Upper lobe of left lung (tissue), 6 donors: ENCODE measurements at regions not wholly inside any gene's neighbourhood (a gene's known extent, or its start where the extent isn't known, plus 50 kb on each side); places are given as distances from the start of the nearest gene placed in this dataset.
A peak's percentile ranks its signal among the peaks of the same experiment; 100 is the strongest.

Source experiments
- ATAC-seq, 2 donors: fragments of 200-7000 bp; cut with Tn5 transposase; one replicate each; pipeline ENCODE4 v1.9.1; 2022; ENCODE audit warnings: mild to moderate bottlenecking in 2 of 2, moderate library complexity in 2 of 2; ENCODE audit not compliant: low FRiP score in 2 of 2
- DNase-seq, 2 donors: peaks; one replicate each; pipeline ENCODE4 v3.0.0-alpha.2; 2019 to 2020
- H3K27ac ChIP-seq, 4 donors: fragments of 200-600 bp; sonication (generic); one replicate each; pipeline ENCODE4 v1.5.1; 2016 to 2019
- H3K27me3 ChIP-seq, 4 donors: fragments of 200-600 bp; sonication (generic); one replicate each; pipeline ENCODE4 v1.5.1; 2017 to 2019
- H3K36me3 ChIP-seq, 4 donors: fragments of 200-600 bp; sonication (generic); one replicate each; pipeline ENCODE4 v1.5.1; 2016 to 2019
- H3K4me1 ChIP-seq, 4 donors: fragments of 200-600 bp; sonication (generic); one replicate each; pipeline ENCODE4 v1.5.1; 2018 to 2019
- H3K4me3 ChIP-seq, 4 donors: fragments of 200-600 bp; sonication (generic); one replicate each; pipeline ENCODE4 v1.5.1; 2017 to 2019; ENCODE audit warnings: mild to moderate bottlenecking in 2 of 4, moderate library complexity in 1 of 4
- H3K9me3 ChIP-seq, 4 donors: fragments of 200-600 bp; sonication (generic); one replicate each; pipeline ENCODE4 v1.5.1; 2018 to 2019
- EP300 ChIP-seq, 4 donors: sonication (generic); formaldehyde crosslinking; IDR thresholded peaks; one replicate each; pipeline ENCODE4 v1.5.1; 2017; ENCODE audit warnings: antibody characterized with exemption in 4 of 4, control low read depth in 2 of 4
- POLR2A ChIP-seq, 4 donors: fragments of 450-650 bp; IDR thresholded peaks; one replicate each; pipeline ENCODE4 v1.5.1; 2016 to 2017; ENCODE audit warnings: antibody characterized with exemption in 4 of 4, mild to moderate bottlenecking in 2 of 4
- POLR2AphosphoS5 ChIP-seq, 2 donors: sonication (generic); formaldehyde crosslinking; IDR thresholded peaks; one replicate each; pipeline ENCODE4 v1.5.1; 2017; ENCODE audit warnings: antibody characterized with exemption in 2 of 2
- WGBS, 2 donors: methylation state at CpG; one replicate each; pipeline ENCODE4 v1.1.5; 2017 to 2018; 5-methylcytosine and 5-hydroxymethylcytosine counted together
- TF ChIP-seq, protein P1 (sequence below), 6 experiments: fragments of 450-650 bp in 4 of 6; fragments of 200-600 bp in 2 of 6; sonication (generic) in 2 of 6; IDR thresholded peaks; one replicate each; pipeline ENCODE4 v1.5.1; 2016 to 2019; ENCODE audit warnings: antibody characterized with exemption in 6 of 6
- donor health status: DM: no; HTN: no; CAD: no; lungs with moderate emphysema.
- donor health status: DM: no; HTN: yes; CAD: no; lungs with severe emphysema.

DNA sequence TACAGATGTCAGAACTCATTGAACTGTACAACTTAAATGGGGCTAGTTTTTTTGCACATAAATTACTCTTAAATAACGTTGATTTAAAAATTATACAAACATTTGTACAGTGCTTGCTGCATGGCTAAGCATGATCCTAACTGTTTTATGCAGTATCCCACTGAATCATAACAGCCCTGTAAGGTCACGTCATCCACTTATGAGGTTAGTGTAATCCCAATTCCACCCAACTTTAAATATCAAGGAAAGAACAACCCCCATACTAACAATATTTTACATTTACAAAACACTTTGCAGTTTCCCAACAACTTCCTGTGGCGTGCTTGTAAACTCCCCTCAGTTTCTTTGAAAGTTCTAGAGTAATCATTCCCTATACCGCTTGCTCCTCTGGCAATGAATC, 190.1 kb upstream of the SALL1 start:
- no peak overlapping the region for H3K27ac ChIP-seq
- ATAC-seq (no peak), DNase-seq (no peak)
- no peaks in the 10 kb centered on the region for H3K27me3 ChIP-seq
- no peaks in the 10 kb centered on the region for H3K4me1 ChIP-seq
- 47 to 64% methylated on average over 3 to 4 of the region's 4 CpGs for WGBS, 2 donors
- TF ChIP-seq, protein P1, sequence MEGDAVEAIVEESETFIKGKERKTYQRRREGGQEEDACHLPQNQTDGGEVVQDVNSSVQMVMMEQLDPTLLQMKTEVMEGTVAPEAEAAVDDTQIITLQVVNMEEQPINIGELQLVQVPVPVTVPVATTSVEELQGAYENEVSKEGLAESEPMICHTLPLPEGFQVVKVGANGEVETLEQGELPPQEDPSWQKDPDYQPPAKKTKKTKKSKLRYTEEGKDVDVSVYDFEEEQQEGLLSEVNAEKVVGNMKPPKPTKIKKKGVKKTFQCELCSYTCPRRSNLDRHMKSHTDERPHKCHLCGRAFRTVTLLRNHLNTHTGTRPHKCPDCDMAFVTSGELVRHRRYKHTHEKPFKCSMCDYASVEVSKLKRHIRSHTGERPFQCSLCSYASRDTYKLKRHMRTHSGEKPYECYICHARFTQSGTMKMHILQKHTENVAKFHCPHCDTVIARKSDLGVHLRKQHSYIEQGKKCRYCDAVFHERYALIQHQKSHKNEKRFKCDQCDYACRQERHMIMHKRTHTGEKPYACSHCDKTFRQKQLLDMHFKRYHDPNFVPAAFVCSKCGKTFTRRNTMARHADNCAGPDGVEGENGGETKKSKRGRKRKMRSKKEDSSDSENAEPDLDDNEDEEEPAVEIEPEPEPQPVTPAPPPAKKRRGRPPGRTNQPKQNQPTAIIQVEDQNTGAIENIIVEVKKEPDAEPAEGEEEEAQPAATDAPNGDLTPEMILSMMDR (IDR thresholded peaks at IDR 0.05) = no peak
- TF ChIP-seq EP300 (IDR thresholded peaks at IDR 0.05) = no peak
- no peak for TF ChIP-seq POLR2AphosphoS5 (IDR thresholded peaks at IDR 0.05)
- TF ChIP-seq POLR2A (IDR thresholded peaks at IDR 0.05) = no peak
- H3K36me3 ChIP-seq = no peaks in the 10 kb centered on the region
- H3K4me3 ChIP-seq = no peak overlapping the region
- no peaks in the 10 kb centered on the region for H3K9me3 ChIP-seq

DNA sequence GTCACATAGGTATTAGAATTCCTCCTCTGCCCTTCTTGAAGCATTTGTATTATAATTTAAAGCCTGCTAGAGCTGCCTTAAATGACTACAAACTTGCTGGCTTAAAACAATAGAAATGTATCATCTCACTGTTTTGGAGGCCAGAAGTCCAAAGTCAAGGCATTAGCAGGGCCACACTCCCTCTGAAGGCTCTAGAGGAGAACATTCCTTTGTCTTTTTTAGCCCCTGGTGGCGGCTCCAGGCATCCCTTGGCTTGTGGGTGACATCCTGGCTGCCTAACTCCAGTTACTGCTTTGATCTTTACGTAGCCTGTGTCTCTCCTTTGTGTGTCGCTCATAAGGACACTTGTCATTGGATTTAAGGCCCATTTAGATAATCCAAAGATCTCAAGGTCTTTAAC, 186.6 kb upstream of the SALL1 start:
- no peaks in the 10 kb centered on the region for H3K9me3 ChIP-seq
- no peak overlapping the region for H3K27ac ChIP-seq
- no peaks in the 10 kb centered on the region for H3K4me1 ChIP-seq
- no peak overlapping the region for H3K4me3 ChIP-seq
- ATAC-seq (no peak), DNase-seq (no peak)
- H3K27me3 ChIP-seq = no peaks in the 10 kb centered on the region
- TF ChIP-seq POLR2A (IDR thresholded peaks at IDR 0.05) = no peak
- no peak for TF ChIP-seq POLR2AphosphoS5 (IDR thresholded peaks at IDR 0.05)
- TF ChIP-seq EP300 (IDR thresholded peaks at IDR 0.05) = no peak
- TF ChIP-seq, protein P1 (IDR thresholded peaks at IDR 0.05) = no peak
- H3K36me3 ChIP-seq = no peaks in the 10 kb centered on the region
- WGBS, 2 donors = 69 to 82% methylated on average over 3 of the region's 3 CpGs

GRCh38 chr16:51328733-51329132, 177.7 kb upstream of the SALL1 start:
- H3K4me1 ChIP-seq = no peaks in the 10 kb centered on the region
- no peak for TF ChIP-seq POLR2AphosphoS5 (IDR thresholded peaks at IDR 0.05)
- TF ChIP-seq EP300 (IDR thresholded peaks at IDR 0.05) = no peak
- H3K9me3 ChIP-seq = no peaks in the 10 kb centered on the region
- no peaks in the 10 kb centered on the region for H3K27me3 ChIP-seq
- ATAC-seq = no peak
- H3K27ac ChIP-seq = no peak overlapping the region
- H3K4me3 ChIP-seq = no peak overlapping the region
- WGBS, 2 donors = 56 to 61% methylated on average over 7 of the region's 7 CpGs
- no peak for DNase-seq
- no peaks in the 10 kb centered on the region for H3K36me3 ChIP-seq

- no peak overlapping the region for H3K27ac ChIP-seq
- no peak for TF ChIP-seq POLR2AphosphoS5 (IDR thresholded peaks at IDR 0.05)
- TF ChIP-seq EP300 (IDR thresholded peaks at IDR 0.05) = no peak
- TF ChIP-seq, protein P1 (IDR thresholded peaks at IDR 0.05) = no peak
- TF ChIP-seq POLR2A (IDR thresholded peaks at IDR 0.05) = no peak
- no peak for ATAC-seq
- no peak overlapping the region for H3K4me3 ChIP-seq
- no peak for DNase-seq
- H3K36me3 ChIP-seq = no peaks in the 10 kb centered on the region
- H3K4me1 ChIP-seq = no peaks in the 10 kb centered on the region
- 74 to 78% methylated on average over 2 of the region's 2 CpGs for WGBS, 2 donors
- H3K27me3 ChIP-seq = no peaks in the 10 kb centered on the region
- H3K9me3 ChIP-seq = no peaks in the 10 kb centered on the region
Measured at GRCh38 chr16:51327001-51327400, 175.9 kb upstream of the SALL1 start.

DNA sequence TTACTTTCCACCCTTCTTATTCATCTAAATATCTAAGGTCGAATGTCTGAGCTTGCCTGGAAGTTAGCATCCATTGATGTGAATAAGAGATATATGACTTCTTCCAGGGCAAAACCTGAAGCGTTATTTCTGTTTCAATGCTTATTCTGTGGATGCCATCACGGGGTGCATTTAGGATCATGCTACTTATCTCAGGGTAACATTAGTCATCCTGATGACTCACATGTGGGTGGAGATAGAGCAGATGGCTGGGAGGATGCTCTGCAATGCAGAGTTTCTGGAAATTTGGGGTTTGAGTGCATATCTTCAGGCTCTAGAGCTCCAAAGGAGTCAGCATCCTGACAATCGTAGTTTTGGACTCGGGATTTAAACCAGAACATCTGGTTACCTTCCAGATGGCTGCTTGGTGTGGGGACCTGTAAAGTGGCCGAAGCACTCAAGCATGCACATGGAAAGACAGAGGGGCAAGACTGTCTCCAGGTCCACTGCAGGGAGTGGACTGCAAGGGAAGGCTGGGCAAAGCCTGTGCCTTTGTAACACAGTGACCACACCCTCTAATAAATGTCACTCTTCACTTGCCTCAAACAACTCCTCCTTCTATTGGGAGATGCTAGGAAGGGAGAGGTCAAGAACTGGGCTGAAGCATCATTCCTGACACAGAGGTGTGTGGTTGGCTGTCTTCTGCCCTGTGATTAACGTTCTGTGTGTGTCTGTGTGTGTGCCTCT, 175.2 kb upstream of the SALL1 start:
- DNase-seq (no peak), ATAC-seq (peak in 1 of 2 donors; percentile 67)
- Histone ChIP-seq H3K4me1 (no peaks in the 10 kb centered on the region), H3K36me3 (no peaks in the 10 kb centered on the region), H3K4me3 (no peak overlapping the region), H3K27ac (no peak overlapping the region), H3K9me3 (no peaks in the 10 kb centered on the region), H3K27me3 (no peaks in the 10 kb centered on the region)
- WGBS, 2 donors = 63 to 65% methylated on average over 6 to 7 of the region's 7 CpGs
- TF ChIP-seq POLR2AphosphoS5 (IDR thresholded peaks at IDR 0.05) = no peak
- no peak for TF ChIP-seq POLR2A (IDR thresholded peaks at IDR 0.05)
- TF ChIP-seq, protein P1 (IDR thresholded peaks at IDR 0.05) = no peak
- TF ChIP-seq EP300 (IDR thresholded peaks at IDR 0.05) = no peak
